SU-DHL-6 (cell line): ENCODE measurements at regions not wholly inside any gene's neighbourhood (a gene's known extent, or its start where the extent isn't known, plus 50 kb on each side); places are given as distances from the start of the nearest gene placed in this dataset.

Experiments used
- H2AFZ ChIP-seq: fragments of 200-600 bp; sonication (generic); 2 replicates; pipeline ENCODE4 v1.6.1; 2014; ENCODE audit warnings: low read depth, mild to moderate bottlenecking, moderate library complexity, mixed read lengths, antibody characterized with exemption, low read length; ENCODE audit not compliant: severe bottlenecking
- H3F3A ChIP-seq: fragments of 200-600 bp; shearing (Covaris generic); 2 replicates; pipeline ENCODE4 v1.6.0; 2016; ENCODE audit warnings: antibody characterized with exemption, mild to moderate bottlenecking; ENCODE audit not compliant: insufficient read depth
- H3K27ac ChIP-seq: fragments of 200-600 bp; sonication (generic); 2 replicates; pipeline ENCODE4 v1.5.1; 2016; ENCODE audit warnings: low read depth, mild to moderate bottlenecking, low read length, moderate library complexity, mixed read lengths
- H3K27me3 ChIP-seq: fragments of 200-600 bp; sonication (generic), shearing (Covaris generic); 2 replicates; pipeline ENCODE4 v1.6.0; 2014; ENCODE audit warnings: mild to moderate bottlenecking, low read length
- H3K36me3 ChIP-seq: fragments of 200-600 bp; sonication (generic); 2 replicates; pipeline ENCODE4 v1.6.1; 2014; ENCODE audit warnings: mild to moderate bottlenecking, low read length, mixed read lengths
- H3K4me2 ChIP-seq: fragments of 300-600, 200-600 bp; shearing (Covaris generic), sonication (generic); 2 replicates; pipeline ENCODE4 v1.6.0; 2014; ENCODE audit warnings: low read length, low read depth, mild to moderate bottlenecking; ENCODE audit not compliant: poor library complexity, severe bottlenecking
- H3K4me3 ChIP-seq: fragments of 200-600 bp; sonication (generic); 2 replicates; pipeline ENCODE4 v1.5.1; 2014; ENCODE audit warnings: antibody characterized with exemption, low read length, mild to moderate bottlenecking, mixed read lengths; ENCODE audit not compliant: insufficient read depth, poor library complexity, severe bottlenecking
- H3K79me2 ChIP-seq: fragments of 200-600 bp; sonication (generic); 2 replicates; pipeline ENCODE4 v1.6.1; 2014; ENCODE audit warnings: mild to moderate bottlenecking, low read length, moderate library complexity; ENCODE audit not compliant: insufficient read depth
- H3K9ac ChIP-seq: fragments of 200-600 bp; sonication (generic); 2 replicates; pipeline ENCODE4 v1.7.0; 2014; ENCODE audit warnings: mild to moderate bottlenecking, low read length
- H3K9me2 ChIP-seq: fragments of 200-600 bp; sonication (generic); replicated peaks from 2 replicates; pipeline ENCODE4 v1.6.1; 2014; ENCODE audit warnings: low read length; ENCODE audit not compliant: insufficient read depth
- H3K9me3 ChIP-seq: fragments of 200-600 bp; sonication (generic); 2 replicates; pipeline ENCODE4 v1.6.1; 2014; ENCODE audit warnings: low read length, mixed read lengths; ENCODE audit not compliant: insufficient read depth
- H4K20me1 ChIP-seq: fragments of 200-600 bp; sonication (generic); 2 replicates; pipeline ENCODE4 v1.6.1; 2014; ENCODE audit warnings: low read depth, mild to moderate bottlenecking, antibody characterized with exemption, low read length, moderate library complexity, mixed read lengths
- EZH2phosphoT487 ChIP-seq: fragments of 200-600 bp; sonication (generic), shearing (Covaris generic); conservative IDR thresholded peaks from 2 replicates; pipeline ENCODE4 v1.6.1; 2018; ENCODE audit warnings: mild to moderate bottlenecking, antibody characterized with exemption, low read length, moderate library complexity, mixed read lengths
- TF ChIP-seq, protein P1 (sequence below): fragments of 200-600 bp; sonication (generic); IDR thresholded peaks from one replicate; pipeline ENCODE4 v1.5.1; 2017; ENCODE audit warnings: antibody characterized with exemption, mild to moderate bottlenecking, low read length, moderate library complexity; ENCODE audit not compliant: insufficient read depth, poor library complexity, severe bottlenecking

DNA sequence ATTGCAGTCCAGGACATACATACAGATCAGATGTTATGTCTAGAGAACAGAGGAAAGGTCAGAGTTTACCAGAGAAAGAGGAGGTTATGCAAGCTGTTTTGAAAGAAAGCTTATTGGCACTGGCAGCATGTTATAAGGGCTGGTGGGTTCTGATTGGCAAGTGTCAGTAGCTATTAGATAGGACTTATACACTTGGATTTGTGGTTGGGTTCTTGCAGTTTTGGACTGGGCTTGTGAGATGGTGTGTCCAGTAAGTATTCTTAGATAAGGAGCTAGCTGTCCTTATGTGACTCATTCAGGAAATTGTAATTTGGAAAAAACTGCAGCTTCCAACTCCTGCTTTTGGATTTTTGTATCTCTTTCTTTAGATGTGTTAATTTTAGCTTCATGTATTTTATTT, 130.7 kb upstream of the NAMPT start:
- no peaks in the 10 kb centered on the region for H3K36me3 ChIP-seq
- no peak overlapping the region for H3K4me2 ChIP-seq
- TF ChIP-seq, protein P1, sequence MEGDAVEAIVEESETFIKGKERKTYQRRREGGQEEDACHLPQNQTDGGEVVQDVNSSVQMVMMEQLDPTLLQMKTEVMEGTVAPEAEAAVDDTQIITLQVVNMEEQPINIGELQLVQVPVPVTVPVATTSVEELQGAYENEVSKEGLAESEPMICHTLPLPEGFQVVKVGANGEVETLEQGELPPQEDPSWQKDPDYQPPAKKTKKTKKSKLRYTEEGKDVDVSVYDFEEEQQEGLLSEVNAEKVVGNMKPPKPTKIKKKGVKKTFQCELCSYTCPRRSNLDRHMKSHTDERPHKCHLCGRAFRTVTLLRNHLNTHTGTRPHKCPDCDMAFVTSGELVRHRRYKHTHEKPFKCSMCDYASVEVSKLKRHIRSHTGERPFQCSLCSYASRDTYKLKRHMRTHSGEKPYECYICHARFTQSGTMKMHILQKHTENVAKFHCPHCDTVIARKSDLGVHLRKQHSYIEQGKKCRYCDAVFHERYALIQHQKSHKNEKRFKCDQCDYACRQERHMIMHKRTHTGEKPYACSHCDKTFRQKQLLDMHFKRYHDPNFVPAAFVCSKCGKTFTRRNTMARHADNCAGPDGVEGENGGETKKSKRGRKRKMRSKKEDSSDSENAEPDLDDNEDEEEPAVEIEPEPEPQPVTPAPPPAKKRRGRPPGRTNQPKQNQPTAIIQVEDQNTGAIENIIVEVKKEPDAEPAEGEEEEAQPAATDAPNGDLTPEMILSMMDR, result no peak
- TF ChIP-seq EZH2phosphoT487, result no peak
- no peaks in the 10 kb centered on the region for H4K20me1 ChIP-seq
- peaks cover 4% of the 10 kb centered on the region; the same call in 1 of the 2 replicates for H3K9me3 ChIP-seq
- no peaks in the 10 kb centered on the region for H3K27me3 ChIP-seq
- H3F3A ChIP-seq, result no peaks in the 10 kb centered on the region
- no peaks in the 10 kb centered on the region for H3K9me2 ChIP-seq
- H3K9ac ChIP-seq, result no peak overlapping the region
- no peak overlapping the region for H2AFZ ChIP-seq
- no peak overlapping the region for H3K27ac ChIP-seq
- H3K79me2 ChIP-seq, result no peaks in the 10 kb centered on the region
- no peak overlapping the region for H3K4me3 ChIP-seq

DNA sequence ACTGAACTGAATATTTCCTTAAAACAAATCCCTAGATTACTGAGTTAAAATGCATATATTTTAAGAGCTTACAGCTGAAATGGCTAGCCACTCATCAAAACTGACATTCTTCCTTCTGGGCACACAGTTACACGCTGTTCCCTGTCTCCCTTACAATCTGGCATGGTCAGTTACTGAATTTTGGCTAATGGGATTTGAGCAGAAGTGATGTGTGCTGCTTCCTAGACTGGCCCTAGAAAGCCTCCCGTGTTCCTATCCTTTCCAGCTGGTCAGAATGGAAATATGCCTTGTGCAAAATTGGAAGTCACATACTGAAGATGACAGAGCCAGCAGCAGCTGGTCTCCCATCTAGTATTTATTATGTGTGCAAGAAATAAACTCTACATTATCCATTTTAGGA, 128.7 kb upstream of the NAMPT start:
- no peaks in the 10 kb centered on the region for H4K20me1 ChIP-seq
- no peaks in the 10 kb centered on the region for H3F3A ChIP-seq
- no peak overlapping the region for H3K4me2 ChIP-seq
- TF ChIP-seq EZH2phosphoT487, result no peak
- TF ChIP-seq, protein P1, result no peak
- peaks cover 4% of the 10 kb centered on the region; the same call in 1 of the 2 replicates for H3K9me3 ChIP-seq
- H3K27ac ChIP-seq, result no peak overlapping the region
- H3K79me2 ChIP-seq, result no peaks in the 10 kb centered on the region
- H3K9ac ChIP-seq, result no peak overlapping the region
- H3K27me3 ChIP-seq, result no peaks in the 10 kb centered on the region
- no peaks in the 10 kb centered on the region for H3K9me2 ChIP-seq
- H3K36me3 ChIP-seq, result no peaks in the 10 kb centered on the region
- no peak overlapping the region for H2AFZ ChIP-seq
- no peak overlapping the region for H3K4me3 ChIP-seq

DNA sequence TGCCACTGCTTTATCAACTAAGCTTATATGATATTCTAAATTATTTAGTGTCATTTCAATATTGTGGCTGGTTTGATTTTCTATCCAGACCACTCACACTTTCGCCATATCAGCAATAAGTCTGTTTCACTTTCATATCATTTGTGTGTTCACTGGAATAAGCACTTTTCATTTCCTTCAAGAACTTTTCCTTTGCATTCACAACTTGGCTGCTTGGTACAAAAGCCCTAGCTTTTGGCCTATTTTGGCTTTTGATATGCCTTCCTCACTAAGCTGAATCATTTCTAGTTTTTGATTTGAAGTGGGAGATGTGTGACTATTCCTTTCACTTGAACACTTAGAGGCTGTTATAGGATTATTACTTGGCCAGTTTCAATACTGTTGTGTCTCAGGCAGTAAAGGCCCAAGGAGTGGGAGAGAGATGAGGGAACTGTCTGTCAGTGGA, 120.9 kb upstream of the NAMPT start:
- Histone ChIP-seq H3K4me2 (no peak overlapping the region), H3K27me3 (no peaks in the 10 kb centered on the region)

More for the DNA sequence above, 120.9 kb upstream of the NAMPT start:
- Histone ChIP-seq H3K9me2 (no peaks in the 10 kb centered on the region), H3K9me3 (no peaks in the 10 kb centered on the region), H2AFZ (no peak overlapping the region), H3K36me3 (no peaks in the 10 kb centered on the region), H4K20me1 (no peaks in the 10 kb centered on the region), H3K79me2 (no peaks in the 10 kb centered on the region), H3K27ac (no peak overlapping the region), H3K9ac (no peak overlapping the region), H3F3A (no peaks in the 10 kb centered on the region), H3K4me3 (no peak overlapping the region)
- TF ChIP-seq EZH2phosphoT487, result no peak
- TF ChIP-seq, protein P1, result no peak
